GM19025 (cell line): ENCODE measurements at regions not wholly inside any gene's neighbourhood (a gene's known extent, or its start where the extent isn't known, plus 50 kb on each side); places are given as distances from the start of the nearest gene placed in this dataset.
"Not testable (repeated sequence)": the region's sequence is repeated elsewhere in the genome, so short reads cannot be mapped to it uniquely, and the experiment has no call there.

ENCODE experiments used
- ATAC-seq: cut with Tn5 transposase; IDR thresholded peaks from one replicate; pipeline ENCODE4 v1.9.1; 2021; ENCODE audit warnings: mild to moderate bottlenecking, low read depth, moderate library complexity; ENCODE audit not compliant: unreplicated experiment

GRCh38 chr9:90204128-90204831 is 438.3 kb downstream of the DIRAS2 start:
- ATAC-seq: no peak

GRCh38 chr9:90213045-90213444 is 429.6 kb downstream of the DIRAS2 start:
- ATAC-seq: not testable (repeated sequence)

- ATAC-seq: no peak
These were observed 423.0 kb downstream of the DIRAS2 start for GRCh38 chr9:90219548-90220118.

GRCh38 chr9:90221899-90222298 is 420.7 kb downstream of the DIRAS2 start:
- ATAC-seq: not testable (repeated sequence)

- not testable (repeated sequence) for ATAC-seq
These were observed 415.7 kb downstream of the DIRAS2 start for GRCh38 chr9:90226839-90227338.

GRCh38 chr9:90233081-90233480 is 409.5 kb downstream of the DIRAS2 start:
- not testable (repeated sequence) for ATAC-seq

- ATAC-seq: no peak
These were observed 402.1 kb downstream of the DIRAS2 start for GRCh38 chr9:90240541-90240940.

GRCh38 chr9:90245661-90246060 is 397.0 kb downstream of the DIRAS2 start:
- no peak for ATAC-seq

GRCh38 chr9:90249094-90249493 is 393.5 kb downstream of the DIRAS2 start:
- ATAC-seq: no peak

GRCh38 chr9:90251316-90251715 is 391.3 kb downstream of the DIRAS2 start:
- no peak for ATAC-seq

- ATAC-seq: no peak
These were observed 386.3 kb downstream of the DIRAS2 start for GRCh38 chr9:90256345-90256744.

GRCh38 chr9:90259311-90260246 is 383.0 kb downstream of the DIRAS2 start:
- ATAC-seq: no peak

GRCh38 chr9:90261698-90262097 is 380.9 kb downstream of the DIRAS2 start:
- no peak for ATAC-seq

GRCh38 chr9:90268613-90269012 is 374.0 kb downstream of the DIRAS2 start:
- no peak for ATAC-seq

- no peak for ATAC-seq
These were observed 370.9 kb downstream of the DIRAS2 start for GRCh38 chr9:90271707-90272106.

- no peak for ATAC-seq
These were observed 367.9 kb downstream of the DIRAS2 start for GRCh38 chr9:90274725-90275124.

- ATAC-seq: no peak
These were observed 356.7 kb downstream of the DIRAS2 start for GRCh38 chr9:90285946-90286345.

GRCh38 chr9:90287567-90288274 is 354.9 kb downstream of the DIRAS2 start:
- ATAC-seq: peak; percentile 96

- ATAC-seq: no peak
These were observed 354.4 kb downstream of the DIRAS2 start for GRCh38 chr9:90288275-90288639.

- no peak for ATAC-seq
These were observed 351.7 kb downstream of the DIRAS2 start for GRCh38 chr9:90290716-90291485.
